DMS53 (cell line): ENCODE measurements at regions not wholly inside any gene's neighbourhood (a gene's known extent, or its start where the extent isn't known, plus 50 kb on each side); places are given as distances from the start of the nearest gene placed in this dataset.
"Not testable (repeated sequence)": the region's sequence is repeated elsewhere in the genome, so short reads cannot be mapped to it uniquely, and the experiment has no call there.

Experiments used
- DNase-seq: peaks from one replicate; lab custom pipeline; 2025; lab: John Stamatoyannopoulos, UW

DNA sequence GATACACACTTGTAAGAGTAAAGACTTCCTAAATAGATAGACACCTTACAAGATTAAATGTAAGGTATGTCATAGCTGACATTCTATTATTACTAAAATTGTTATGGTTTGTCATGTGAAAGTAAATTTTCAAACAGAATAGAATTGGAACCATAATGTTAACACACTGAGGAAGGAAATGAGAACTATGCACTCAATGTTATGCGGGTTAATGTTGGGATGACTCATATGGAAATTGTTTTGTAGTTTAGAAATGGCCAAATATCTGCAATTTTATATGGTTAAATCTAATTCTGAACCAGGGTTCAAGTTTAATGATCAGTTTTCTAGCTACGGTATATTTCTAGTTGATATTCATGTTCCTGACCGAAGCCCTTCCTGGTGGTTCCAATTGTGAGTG lies 214.2 kb upstream of the ADO start:
- DNase-seq = no peak

GRCh38 chr10:62594093-62594520 lies 210.4 kb upstream of the ADO start:
- peak; percentile 75 for DNase-seq

DNA sequence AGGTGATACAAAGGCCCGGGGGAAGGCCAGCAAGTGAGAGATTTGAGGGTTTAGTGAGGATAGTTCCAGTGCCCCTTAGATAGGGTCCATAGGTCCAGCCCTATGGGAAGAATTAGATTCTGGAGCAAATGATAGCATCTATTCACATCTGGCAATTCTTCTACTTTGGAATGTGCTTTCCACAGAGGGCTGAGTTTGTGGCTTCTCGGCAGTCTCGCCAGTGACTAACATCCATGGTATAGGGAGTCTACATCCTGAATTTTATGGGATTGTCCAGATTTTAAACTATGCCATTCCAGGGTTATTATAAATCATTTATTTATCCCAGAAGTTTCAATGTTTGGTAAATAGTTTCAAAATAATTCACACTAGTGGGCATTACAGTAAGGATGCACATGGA lies 207.3 kb upstream of the ADO start:
- DNase-seq = no peak

DNA sequence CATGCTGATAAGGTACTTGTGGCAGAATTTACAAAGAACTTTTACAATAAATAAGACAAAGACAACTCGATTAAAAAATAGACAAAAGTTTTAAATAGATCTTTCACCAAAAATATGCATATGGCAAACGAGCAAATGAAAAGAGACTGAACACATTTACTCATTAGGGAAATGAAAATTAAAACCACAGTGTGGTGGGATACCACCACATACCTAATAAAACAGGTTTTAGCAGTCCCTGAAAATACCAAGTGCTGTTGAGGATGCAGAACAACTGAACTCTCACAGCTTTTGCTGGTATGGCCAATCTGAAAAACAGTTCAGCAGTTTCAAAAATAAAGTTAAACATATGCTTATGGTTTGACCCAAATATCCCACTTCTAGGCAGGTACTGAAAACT lies 205.4 kb upstream of the ADO start:
- no peak for DNase-seq

GRCh38 chr10:62606551-62606950 lies 198.0 kb upstream of the ADO start:
- not testable (repeated sequence) for DNase-seq

DNA sequence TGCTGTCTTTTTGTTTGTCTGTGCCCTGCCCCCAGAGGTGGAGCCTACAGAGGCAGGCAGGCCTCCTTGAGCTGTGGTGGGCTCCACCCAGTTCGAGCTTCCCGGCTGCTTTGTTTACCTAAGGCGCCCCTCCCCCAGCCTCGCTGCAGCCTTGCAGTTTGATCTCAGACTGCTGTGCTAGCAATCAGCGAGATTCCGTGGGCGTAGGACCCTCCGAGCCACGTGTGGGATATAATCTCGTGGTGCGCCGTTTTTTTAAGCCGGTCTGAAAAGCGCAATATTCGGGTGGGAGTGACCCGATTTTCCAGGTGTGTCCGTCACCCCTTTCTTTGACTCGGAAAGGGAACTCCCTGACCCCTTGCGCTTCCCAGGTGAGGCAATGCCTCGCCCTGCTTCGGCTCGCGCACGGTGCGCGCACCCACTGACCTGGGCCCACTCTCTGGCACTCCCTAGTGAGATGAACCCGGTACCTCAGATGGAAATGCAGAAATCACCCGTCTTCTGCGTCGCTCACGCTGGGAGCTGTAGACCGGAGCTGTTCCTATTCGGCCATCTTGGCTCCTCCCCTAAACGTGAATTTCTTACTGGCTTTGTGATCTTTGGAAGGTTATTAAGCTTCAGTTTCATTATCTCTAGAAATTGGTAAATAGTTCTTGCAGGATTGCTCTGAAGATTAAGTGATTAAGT lies 196.2 kb upstream of the ADO start:
- peak; percentile 54 for DNase-seq

- DNase-seq = peak; percentile 84
Measured at GRCh38 chr10:62610649-62611229, 193.8 kb upstream of the ADO start.

- DNase-seq = no peak
Measured at GRCh38 chr10:62613424-62613823, 191.1 kb upstream of the ADO start.

DNA sequence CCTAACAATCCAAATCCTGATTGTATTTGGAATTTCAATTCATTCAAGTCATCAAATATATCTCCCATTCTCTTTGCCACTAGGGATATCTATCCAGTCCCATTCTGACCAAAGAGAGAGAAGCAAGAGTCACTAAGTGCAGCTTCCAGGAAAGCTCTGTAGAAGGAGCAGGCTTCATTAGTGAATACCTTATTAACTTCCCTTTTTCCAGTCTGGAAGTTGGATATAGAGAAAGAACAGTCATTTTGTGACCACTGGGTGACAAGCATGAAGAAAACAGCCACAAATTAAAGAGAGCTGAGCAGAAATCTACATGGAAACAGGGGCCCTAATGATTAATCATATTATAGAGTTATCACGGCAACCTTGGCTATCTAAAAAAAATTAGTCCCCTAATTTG lies 190.7 kb upstream of the ADO start:
- no peak for DNase-seq

- peak; percentile 54 for DNase-seq
Measured at GRCh38 chr10:62614389-62615157, 189.9 kb upstream of the ADO start.

- DNase-seq = no peak
Measured at GRCh38 chr10:62616885-62617590, 187.5 kb upstream of the ADO start.

DNA sequence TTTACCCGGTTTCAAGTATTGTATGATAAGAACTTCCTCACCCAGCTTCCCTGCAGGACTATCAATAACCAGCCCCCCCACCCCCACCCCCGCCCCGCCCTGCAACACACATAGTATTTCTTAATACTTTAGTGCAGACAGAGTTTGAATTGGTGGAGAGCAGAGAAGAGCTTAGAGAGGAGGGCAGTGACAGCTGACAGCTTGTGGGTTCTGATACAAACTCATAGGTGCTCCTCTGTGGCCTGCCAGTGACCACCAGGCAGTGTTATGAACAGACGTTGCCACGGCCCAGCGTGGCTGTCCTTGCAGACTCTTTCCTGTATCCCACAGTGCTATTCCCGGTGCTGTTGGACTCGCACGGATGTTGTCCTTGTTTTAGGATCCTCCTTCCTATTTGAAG lies 186.9 kb upstream of the ADO start:
- DNase-seq = no peak

DNA sequence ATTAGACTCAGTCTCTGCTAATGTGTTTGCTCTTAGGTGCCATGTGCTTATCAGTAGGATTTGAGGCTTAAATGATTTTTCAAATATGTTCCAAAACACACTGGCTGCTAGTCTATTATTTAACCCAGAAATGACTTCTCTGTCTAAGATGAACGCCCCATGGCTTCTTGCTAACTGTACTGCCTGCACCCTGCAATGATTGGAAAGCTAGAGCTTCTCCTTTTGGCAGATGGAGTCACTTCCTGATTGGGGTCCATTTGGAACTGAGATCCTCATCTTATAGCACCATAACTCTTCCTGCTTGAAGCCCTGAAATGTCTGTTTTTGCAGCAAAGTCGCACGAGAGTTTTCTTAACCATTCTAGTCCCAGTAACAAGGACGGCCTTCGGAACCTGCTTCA lies 186.5 kb upstream of the ADO start:
- no peak for DNase-seq

DNA sequence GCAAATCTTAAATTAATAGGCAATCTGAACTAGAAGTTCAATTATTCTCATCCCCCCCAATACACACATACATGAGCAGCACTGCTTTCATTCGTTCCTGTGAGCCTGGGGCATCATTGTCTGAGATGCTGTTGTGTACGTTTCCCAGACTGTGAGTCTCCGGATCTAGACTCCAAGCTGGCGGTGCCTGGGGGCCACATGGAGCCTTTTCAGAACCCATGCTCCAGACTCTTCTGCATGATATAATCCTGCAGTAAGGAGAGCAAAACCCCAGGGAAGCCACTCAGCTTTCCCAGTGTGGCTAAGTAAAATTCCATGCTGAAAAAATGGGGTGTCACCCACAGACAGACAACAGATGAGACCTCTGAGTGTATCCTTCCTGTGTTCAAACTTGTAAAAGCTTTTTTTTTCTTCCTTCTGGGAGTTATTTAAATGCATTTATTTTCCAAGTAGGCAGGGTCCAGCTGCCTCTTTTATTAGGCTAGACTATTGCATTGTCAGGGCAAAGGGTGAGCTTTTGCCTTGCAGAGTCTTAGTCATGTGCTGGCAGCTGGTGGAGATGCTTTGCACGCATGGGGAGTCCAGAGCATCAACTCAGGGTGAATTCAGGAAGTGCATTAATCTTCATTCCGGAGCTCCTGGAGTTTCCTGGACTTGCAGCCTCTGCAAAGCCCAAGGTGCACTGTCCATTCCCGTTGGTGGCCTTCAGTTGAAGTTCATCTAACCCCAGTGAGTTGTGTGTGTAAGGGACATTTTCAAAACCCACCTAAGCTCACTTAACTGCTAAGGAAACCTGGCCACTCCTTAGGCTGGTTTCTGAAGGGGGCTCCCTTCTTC lies 185.7 kb upstream of the ADO start:
- DNase-seq = peak; percentile 29

GRCh38 chr10:62619413-62619738 lies 185.1 kb upstream of the ADO start:
- no peak for DNase-seq

- DNase-seq = no peak
Measured at GRCh38 chr10:62620491-62620890, 184.0 kb upstream of the ADO start.

DNA sequence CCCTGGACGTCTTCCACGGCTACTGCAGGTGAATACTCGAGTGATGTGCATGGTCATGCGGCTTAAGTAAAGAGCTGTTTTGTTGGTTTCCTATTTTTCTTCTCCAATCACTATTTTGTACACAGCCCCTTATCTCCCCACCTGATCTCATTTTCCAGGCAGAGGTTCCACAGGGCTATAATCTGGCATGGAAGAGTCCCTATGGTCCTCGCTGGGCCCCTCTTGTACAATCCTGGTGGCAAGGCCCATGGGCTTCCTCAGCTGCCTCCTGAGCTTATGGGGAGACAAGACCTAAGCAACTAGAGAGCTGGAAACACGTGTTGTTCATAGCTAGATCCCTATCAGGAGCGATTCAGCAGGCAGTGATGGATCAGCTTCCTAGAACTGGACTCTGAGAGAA lies 181.3 kb upstream of the ADO start:
- no peak for DNase-seq

DNA sequence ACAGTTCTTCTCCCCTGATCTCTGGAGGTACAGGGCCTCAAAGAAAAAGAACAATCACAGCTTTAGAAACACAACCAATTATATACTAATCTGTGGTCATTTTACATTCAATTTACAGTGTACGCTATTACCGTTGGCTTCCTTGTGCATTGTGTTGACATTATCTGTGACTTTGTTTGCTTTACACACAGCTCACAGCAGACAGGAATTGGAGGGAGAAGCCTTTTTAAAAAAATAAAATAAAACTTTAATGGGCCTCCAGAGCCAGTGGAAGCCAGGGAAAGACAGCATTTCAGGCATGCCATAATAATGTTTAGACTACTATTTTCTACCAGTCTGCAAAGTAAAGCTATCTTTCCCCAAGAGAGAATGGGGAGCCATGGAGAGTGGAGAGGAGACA lies 179.0 kb upstream of the ADO start:
- DNase-seq = peak; percentile 58

GRCh38 chr10:62626079-62626478 lies 178.4 kb upstream of the ADO start:
- no peak for DNase-seq

DNA sequence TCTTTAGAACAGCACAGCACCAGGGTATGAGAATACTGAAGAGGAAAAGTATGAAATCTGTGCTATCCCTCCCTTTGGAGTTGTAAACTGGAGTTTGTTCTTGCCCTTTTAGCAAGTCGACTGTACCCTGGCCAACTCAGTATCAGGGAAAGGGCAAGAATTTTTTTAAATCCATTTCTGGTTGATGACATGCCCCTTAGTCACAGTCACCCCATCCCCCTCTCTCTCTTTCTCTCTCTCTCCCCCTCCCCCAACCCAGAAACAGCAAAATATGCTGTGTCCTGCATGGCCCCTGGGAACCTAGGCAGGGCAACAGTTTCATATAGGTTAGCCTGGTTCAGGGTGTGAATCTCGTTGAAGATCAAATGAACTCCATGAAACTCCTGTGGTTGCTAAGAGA lies 177.7 kb upstream of the ADO start:
- peak; percentile 12 for DNase-seq

DNA sequence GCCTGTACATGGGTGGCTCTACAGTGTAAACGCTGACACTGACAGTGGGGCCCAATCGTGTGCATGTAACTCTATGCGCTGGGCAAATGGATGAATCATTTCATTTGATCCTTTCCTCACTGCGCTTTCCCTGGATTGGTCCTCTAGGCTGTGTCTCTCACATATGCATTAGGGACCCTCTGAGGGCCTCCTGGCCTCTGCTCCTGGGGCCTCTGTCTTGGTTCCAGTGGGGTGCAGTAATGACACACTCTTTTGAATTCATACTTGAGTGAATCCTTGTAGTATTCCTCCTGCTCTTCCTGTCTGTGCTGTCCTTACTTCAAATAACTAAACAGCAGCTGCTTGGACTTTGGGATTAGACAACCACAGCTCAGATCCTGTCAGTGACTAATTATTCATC lies 176.5 kb upstream of the ADO start:
- peak; percentile 20 for DNase-seq

GRCh38 chr10:62631241-62631640 lies 173.3 kb upstream of the ADO start:
- DNase-seq = no peak
